GM23338 (cell line): ENCODE measurements at regions not wholly inside any gene's neighbourhood (a gene's known extent, or its start where the extent isn't known, plus 50 kb on each side); places are given as distances from the start of the nearest gene placed in this dataset.
"Not testable (repeated sequence)": the region's sequence is repeated elsewhere in the genome, so short reads cannot be mapped to it uniquely, and the experiment has no call there.

Experiments
- EZH2 ChIP-seq: fragments of 200-600 bp; sonication (generic); IDR thresholded peaks from one replicate; pipeline ENCODE4 v1.8.0; 2017; ENCODE audit warnings: antibody characterized with exemption, mild to moderate bottlenecking, low read depth; ENCODE audit not compliant: unreplicated experiment
- EZH2phosphoT487 ChIP-seq: fragments of 200-600 bp; sonication (generic); IDR thresholded peaks from one replicate; pipeline ENCODE4 v1.8.1; 2018; ENCODE audit warnings: antibody characterized with exemption; ENCODE audit not compliant: unreplicated experiment
- JUNB ChIP-seq: IDR thresholded peaks from one replicate; pipeline ENCODE4 v1.6.1; 2016; ENCODE audit warnings: antibody characterized with exemption; ENCODE audit not compliant: unreplicated experiment
- NANOG ChIP-seq: IDR thresholded peaks from 2 replicates; pipeline ENCODE4 v1.6.1; 2016; ENCODE audit warnings: antibody characterized with exemption, borderline replicate concordance
- POLR2AphosphoS5 ChIP-seq: IDR thresholded peaks from 2 replicates; pipeline ENCODE4 v1.6.1; 2016; ENCODE audit warnings: antibody characterized with exemption, low read depth
- ZNF114 ChIP-seq: fragments of 250-450 bp; sonication (Bioruptor Pico); IDR thresholded peaks from 2 replicates; pipeline ENCODE4 v1.5.0; 2020; ENCODE audit warnings: mild to moderate bottlenecking, moderate library complexity
- TF ChIP-seq, protein P1 (sequence below), 2 experiments: fragments of 200-600 bp in 1 of 2; sonication (generic) in 1 of 2; conservative IDR thresholded peaks; 2 replicates each; pipeline versions ENCODE4 v1.5.1 to v1.6.1; 2016 to 2017; ENCODE audit warnings: antibody characterized with exemption in 2 of 2, low read depth in 2 of 2, mild to moderate bottlenecking in 2 of 2, moderate library complexity in 1 of 2
- TF ChIP-seq, protein P2 (sequence below): IDR thresholded peaks from one replicate; pipeline ENCODE4 v1.6.1; 2018; ENCODE audit warnings: antibody characterized with exemption; ENCODE audit not compliant: unreplicated experiment
- TF ChIP-seq, protein P3 (sequence below): IDR thresholded peaks from 2 replicates; pipeline ENCODE4 v1.6.1; 2016; ENCODE audit warnings: antibody characterized with exemption

DNA sequence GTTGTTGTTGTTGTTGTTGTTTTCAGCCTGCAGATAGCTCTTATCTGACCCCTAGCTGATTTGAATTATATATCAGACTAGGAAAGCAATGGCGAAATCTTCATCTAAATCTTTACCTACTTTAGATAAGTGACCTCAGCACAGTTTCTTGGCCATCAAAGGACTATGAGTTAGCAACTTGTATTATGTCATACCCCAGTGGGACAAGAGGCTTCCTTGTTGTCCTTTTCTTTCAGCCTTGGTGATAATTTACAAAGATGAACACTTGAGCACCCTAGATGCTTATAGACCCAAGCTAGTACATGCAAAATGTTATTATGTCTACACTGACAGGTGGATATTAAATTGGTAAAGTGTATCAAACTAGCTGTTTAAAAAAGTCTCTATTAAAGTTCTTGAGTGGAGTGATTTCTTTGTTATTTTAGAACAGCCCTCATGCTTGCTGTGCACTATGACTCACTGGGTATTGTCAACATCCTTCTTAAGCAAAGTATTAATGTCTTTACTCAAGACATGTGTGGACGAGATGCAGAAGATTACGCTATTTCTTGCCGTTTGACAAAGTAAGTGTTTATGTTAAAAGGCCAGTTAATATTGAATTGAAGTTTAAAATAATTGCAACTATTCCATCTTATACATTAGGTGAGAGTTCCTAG is 56.6 kb upstream of the ZNF519 start:
- TF ChIP-seq, protein P1, sequence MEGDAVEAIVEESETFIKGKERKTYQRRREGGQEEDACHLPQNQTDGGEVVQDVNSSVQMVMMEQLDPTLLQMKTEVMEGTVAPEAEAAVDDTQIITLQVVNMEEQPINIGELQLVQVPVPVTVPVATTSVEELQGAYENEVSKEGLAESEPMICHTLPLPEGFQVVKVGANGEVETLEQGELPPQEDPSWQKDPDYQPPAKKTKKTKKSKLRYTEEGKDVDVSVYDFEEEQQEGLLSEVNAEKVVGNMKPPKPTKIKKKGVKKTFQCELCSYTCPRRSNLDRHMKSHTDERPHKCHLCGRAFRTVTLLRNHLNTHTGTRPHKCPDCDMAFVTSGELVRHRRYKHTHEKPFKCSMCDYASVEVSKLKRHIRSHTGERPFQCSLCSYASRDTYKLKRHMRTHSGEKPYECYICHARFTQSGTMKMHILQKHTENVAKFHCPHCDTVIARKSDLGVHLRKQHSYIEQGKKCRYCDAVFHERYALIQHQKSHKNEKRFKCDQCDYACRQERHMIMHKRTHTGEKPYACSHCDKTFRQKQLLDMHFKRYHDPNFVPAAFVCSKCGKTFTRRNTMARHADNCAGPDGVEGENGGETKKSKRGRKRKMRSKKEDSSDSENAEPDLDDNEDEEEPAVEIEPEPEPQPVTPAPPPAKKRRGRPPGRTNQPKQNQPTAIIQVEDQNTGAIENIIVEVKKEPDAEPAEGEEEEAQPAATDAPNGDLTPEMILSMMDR (conservative IDR thresholded peaks at IDR 0.05; ENCODE audit: low read depth in 2 of 2), result not testable (repeated sequence)
- not testable (repeated sequence) for TF ChIP-seq POLR2AphosphoS5, NANOG, EZH2, EZH2phosphoT487, ZNF114, JUNB
- TF ChIP-seq, protein P2, sequence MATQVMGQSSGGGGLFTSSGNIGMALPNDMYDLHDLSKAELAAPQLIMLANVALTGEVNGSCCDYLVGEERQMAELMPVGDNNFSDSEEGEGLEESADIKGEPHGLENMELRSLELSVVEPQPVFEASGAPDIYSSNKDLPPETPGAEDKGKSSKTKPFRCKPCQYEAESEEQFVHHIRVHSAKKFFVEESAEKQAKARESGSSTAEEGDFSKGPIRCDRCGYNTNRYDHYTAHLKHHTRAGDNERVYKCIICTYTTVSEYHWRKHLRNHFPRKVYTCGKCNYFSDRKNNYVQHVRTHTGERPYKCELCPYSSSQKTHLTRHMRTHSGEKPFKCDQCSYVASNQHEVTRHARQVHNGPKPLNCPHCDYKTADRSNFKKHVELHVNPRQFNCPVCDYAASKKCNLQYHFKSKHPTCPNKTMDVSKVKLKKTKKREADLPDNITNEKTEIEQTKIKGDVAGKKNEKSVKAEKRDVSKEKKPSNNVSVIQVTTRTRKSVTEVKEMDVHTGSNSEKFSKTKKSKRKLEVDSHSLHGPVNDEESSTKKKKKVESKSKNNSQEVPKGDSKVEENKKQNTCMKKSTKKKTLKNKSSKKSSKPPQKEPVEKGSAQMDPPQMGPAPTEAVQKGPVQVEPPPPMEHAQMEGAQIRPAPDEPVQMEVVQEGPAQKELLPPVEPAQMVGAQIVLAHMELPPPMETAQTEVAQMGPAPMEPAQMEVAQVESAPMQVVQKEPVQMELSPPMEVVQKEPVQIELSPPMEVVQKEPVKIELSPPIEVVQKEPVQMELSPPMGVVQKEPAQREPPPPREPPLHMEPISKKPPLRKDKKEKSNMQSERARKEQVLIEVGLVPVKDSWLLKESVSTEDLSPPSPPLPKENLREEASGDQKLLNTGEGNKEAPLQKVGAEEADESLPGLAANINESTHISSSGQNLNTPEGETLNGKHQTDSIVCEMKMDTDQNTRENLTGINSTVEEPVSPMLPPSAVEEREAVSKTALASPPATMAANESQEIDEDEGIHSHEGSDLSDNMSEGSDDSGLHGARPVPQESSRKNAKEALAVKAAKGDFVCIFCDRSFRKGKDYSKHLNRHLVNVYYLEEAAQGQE, result not testable (repeated sequence)
- TF ChIP-seq, protein P3, sequence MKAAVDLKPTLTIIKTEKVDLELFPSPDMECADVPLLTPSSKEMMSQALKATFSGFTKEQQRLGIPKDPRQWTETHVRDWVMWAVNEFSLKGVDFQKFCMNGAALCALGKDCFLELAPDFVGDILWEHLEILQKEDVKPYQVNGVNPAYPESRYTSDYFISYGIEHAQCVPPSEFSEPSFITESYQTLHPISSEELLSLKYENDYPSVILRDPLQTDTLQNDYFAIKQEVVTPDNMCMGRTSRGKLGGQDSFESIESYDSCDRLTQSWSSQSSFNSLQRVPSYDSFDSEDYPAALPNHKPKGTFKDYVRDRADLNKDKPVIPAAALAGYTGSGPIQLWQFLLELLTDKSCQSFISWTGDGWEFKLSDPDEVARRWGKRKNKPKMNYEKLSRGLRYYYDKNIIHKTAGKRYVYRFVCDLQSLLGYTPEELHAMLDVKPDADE, result not testable (repeated sequence)
